AG20443 (cell line): ENCODE measurements at regions not wholly inside any gene's neighbourhood (a gene's known extent, or its start where the extent isn't known, plus 50 kb on each side); places are given as distances from the start of the nearest gene placed in this dataset.
"Not testable (repeated sequence)": the region's sequence is repeated elsewhere in the genome, so short reads cannot be mapped to it uniquely, and the experiment has no call there.

Experiments
- DNase-seq: peaks from one replicate; pipeline ENCODE4 v3.0.0; 2012; ENCODE audit warnings: low spot score, mixed read lengths

DNA sequence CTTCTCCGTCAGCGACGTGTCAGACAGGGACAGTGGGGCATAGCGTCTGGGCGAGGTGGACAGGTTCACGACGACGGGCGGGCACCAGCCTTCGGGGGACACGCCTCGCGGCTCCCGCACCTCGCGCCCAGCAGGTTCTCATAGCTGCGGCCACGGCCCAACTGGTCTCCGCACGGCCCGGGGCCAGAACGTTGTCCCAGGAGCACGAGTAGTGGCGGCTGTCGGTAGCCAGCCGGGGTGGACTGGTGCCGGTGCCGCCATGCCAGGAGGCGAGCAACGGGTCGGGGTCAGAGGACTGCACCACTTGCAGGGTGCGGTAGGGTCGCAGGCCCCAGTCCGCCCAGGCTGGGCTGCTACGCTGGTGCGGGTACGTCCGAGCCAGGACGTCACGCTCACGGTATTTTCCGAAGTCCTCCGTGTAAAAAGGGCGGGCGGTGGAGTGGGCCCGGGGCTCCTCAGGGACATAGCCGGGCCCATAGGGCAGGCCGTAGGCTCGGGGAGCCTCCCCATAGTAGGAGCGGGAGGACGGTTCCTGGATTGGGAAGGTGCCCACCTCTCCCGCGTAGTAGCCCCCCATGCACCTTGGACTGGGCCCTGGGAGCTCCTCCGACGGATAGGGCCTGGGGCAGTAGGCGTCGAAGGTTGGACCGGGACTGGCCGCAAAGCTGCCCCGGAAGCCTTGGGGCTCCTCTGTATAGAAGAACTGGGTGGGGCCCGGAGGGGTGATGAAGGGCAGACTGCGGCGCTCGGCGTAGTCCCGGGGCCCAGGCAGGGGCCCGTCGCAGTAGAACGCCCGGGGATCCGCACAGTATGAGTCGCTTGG, 301.2 kb downstream of the CCDC74A start:
- DNase-seq = peak; percentile 1

DNA sequence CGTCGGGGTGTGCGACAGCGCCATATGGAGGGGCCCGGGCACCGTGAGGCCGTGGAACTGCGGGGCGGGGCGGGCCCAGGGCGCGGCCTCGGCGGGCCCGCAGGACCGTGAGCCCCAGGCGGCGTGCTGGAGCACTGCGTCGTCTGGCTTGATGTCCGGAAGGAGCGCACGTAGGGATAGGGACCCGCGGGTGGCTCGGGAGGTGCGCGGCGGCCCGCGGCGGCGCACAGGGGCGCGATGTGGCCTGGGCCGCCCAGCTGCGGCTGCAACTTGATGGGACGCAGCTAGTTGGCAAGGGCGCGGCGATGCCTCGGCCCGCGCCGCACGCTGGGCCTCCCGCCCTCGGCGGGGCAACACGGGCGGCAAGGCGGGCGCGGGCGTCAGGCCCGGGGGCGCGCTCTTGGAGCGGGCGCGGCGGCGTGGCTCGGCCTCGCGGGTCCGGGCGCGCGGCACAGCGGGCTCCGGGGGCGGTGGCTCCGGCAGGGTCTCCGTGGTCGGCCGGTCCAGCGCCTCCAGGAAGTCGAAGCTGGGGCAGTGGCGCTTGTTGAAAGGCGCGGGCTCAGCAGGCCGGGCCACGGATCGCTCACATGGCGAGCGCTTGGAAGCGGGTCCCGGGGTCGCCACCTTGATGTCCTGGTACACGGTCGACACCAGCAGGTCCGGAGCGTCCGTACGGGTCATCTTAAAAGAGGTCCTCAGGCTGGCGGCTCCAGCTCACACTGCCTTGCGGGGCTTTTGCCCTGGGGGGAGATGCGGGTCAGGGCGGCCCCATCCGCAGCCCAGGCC, 302.0 kb downstream of the CCDC74A start:
- peak; percentile 4 for DNase-seq

DNA sequence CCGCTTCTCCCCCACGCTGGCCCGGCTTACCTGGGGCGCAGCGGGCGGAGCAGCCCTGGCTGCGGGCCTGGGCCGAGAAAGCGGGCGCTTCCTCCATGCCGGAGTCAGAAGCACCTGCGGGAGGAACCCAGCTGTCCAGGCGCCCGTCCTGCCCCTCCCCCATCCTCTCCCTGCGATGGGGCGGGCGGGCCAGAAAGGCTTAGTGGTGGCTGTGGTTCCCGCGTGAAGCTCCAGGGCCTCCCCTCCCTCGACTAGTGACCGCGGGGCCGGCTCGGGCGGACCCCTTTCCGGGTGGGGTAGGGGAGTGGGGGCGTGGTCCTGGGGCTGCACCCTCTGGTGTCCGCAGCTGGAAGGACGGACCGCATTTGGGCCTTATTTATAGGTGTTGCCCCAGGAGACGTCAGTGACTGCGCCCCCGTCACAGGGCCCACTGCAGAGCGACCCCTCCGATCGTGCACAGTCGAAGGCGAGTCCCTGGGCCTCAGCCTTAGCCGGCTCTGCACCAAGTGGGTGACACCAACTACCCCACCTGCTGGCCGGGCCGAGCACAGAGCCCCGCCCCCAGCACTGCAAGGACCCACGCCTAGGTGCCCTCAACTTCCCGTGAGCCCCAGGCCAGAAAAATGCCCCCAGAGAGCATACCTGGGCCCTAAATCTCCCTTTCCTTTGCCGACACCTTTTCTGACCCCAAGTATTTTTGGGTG, 302.7 kb downstream of the CCDC74A start:
- peak; percentile 3 for DNase-seq

DNA sequence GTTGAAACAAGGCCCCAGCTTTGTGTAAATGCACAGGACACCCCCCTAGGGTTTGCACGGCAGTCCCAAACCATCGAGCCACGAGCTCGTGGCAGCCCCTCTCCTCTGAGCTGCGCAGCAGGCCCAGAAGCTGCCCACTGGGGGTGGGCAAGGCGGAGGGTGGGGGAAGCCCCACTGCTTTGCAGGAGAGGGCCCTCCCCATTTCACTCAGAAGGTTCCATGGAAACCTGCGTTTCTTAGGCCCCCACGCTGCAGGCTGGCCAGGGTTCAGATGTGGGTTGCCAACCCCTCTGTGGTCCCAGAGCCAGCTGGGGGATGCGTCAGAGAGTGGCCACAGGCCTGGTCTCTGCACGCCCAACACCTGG, 303.2 kb downstream of the CCDC74A start:
- DNase-seq = peak; percentile 0

DNA sequence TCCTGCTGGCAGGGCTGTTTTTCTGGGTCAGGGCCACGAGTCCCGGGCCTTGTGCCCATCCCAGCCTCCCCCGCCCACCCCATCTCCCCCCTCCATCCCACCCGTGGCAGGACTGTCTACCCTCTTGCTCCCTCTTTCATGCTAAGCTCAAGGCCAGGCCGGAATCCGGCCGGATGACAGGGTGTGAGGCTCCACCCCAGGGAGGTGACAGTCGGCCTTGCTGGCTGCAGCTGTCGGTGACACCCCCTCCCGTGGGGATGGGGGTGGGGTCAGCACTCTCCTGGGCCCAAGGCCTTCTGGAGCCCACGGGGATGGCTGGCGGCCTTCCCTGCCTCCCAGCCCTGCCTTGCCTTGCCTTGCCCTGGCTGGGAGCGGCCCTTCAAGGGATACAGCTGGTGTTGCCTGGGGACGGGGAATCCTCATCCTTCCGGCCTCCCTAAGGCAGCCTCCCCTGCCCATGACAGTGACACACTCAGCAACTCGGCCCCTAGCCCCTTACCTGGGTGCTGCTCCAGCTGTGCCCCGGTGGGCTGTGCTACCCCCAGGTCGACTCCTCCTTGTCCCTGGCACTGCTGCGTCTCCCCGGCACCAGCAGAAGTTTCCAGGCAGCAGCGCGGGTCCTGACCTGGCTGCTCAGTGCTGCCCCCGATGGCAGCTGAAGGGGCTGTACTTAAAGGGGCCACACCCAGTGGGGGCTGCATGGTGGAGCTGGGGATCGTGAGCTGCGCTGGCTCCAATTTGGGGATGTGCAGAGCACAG, 303.9 kb downstream of the CCDC74A start:
- DNase-seq = peak; percentile 10

DNA sequence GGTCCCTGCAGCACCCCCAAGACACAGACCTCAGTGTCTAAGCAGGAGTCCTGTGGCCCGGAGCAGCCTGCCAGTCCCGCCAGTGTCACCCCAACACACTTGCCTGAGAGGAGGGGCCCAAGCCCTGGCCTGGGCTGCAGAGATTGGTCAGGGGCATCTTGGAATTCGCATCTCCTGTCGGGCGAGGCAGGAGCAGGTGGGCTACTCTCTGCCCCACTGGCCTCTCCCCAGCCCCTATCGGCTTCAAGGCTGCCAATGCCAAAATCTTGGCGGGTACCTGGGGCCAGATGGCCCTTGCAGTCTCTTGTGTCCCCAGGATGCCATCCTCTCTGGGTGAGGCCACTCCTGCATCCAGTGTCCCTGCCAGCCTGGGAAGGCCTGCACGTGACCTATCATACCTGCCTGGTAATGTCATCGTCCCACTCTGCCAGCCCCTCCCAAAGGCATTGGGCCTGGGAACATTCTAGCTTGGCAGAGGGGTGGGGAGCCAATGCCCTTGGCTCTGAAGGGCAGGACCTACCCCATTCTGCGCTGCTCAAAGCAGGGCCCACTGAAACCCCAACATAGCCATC, 304.6 kb downstream of the CCDC74A start:
- DNase-seq = not testable (repeated sequence)

DNA sequence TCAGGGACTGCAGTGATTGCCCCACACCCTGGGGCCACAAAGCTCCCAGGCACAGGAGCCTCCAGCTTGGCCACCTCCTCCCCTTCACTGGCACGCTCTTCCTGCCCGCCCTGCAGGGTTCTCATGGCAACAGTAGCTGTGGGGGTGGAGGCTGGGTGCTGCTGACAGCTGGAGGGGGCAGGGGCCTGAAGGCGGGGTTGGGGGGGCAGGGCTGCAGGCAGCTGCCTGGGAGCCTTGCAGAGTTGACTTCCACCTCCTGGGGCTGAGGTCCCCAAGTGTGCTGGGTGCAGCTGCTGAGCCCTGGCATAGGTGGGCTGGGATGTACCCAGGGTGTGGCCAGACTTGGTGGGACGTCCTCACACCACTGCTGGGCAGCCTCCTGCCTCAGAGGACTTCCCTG, 305.2 kb downstream of the CCDC74A start:
- not testable (repeated sequence) for DNase-seq

DNA sequence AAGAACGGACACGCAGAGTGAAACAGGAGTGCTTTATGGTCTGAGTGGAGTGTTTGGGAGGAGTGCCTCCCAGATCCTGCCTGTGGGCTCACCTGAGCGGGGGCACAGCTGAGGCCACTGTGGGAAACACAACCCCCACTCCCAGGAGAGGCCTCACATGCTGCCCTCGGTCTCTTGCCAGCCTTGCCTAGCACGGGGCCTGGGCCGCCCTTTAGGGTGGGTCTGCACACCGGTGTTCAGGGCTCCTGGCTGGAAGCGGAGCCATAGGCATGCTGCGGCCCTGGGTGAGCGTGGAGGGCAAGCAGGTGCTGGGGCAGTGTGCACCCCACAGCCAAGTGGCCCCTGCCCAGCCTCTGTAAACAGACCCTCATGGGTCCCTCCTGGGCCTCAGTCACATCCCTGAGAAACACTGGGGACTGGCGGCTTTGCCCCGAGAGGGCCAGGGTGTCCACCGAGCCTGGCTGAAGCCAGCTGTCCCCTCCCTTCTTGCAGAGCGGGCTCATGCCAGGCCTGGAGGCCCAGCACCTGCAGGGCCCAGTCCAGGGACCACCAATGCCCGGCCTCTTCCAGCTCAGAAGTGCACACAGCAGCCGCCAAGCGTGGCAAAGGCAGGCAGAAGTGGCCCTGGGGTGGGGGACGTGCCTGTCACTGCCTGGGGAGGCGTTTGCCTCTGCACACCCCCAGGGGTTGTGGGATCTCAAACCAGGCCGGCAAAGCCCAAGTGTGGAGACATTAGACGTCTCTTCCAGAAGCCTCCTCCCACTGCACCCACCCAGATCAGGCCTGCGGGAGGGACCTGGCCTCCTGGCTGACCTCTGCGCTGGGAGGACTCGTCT, 305.9 kb downstream of the CCDC74A start:
- not testable (repeated sequence) for DNase-seq

DNA sequence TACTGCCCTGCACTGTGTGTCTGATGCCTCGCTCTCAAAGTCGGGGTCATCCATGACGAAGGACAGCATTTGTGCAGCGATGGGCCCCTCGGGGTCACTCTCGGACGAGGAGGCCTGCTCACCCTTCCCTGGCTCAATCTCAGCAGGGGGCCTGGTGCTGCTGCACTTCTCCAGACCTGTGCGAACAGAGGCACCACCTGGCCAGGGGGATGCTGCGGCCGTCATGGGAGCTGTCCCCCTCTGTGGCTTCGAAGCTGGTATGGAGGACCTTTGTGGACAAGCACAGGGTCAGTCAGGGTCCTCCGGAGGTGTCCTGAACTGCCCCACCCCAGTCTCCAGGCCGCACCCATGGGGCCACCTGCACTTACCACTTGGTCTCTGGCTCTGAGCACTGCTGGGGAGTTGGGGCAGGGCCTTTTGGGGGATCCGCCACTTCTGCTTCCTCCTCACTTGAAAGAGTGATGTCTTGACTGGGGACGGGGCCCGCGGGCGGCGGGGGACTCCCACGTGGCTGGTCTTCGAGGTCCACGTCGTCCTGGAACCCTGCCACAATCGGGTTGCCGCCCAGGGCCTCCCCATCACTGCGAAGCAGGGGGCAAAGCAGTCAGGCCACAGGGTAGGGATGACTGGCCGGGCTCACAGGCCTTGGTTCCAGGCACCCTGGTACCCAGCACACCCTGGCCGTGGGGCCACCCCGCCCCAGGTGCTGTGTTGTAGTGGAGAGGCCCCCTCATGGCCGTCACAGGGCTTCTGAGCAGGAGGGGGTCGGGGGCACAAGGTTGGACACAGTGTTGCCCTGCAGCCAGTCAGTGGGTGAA, 306.7 kb downstream of the CCDC74A start:
- not testable (repeated sequence) for DNase-seq

DNA sequence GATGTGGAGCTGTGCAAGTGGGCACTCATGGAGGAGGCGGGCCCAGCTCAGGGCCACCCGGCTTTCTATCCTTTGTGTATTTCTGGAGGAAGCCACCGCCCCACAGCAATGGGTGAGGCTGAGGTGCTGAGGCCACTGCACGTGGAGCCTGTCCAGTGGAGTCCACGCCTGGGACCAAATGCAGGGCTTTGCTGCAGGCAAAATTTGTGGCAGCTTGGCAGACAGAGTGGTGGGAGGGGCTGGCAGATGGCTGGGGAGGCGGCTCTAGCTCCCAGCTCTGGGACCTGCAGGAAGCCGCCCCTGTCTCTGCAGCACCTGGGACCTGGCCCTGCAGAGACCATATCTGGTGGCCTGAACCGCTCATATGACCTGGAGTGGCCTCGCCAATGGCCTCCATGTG, 307.3 kb downstream of the CCDC74A start:
- peak; percentile 0 for DNase-seq

DNA sequence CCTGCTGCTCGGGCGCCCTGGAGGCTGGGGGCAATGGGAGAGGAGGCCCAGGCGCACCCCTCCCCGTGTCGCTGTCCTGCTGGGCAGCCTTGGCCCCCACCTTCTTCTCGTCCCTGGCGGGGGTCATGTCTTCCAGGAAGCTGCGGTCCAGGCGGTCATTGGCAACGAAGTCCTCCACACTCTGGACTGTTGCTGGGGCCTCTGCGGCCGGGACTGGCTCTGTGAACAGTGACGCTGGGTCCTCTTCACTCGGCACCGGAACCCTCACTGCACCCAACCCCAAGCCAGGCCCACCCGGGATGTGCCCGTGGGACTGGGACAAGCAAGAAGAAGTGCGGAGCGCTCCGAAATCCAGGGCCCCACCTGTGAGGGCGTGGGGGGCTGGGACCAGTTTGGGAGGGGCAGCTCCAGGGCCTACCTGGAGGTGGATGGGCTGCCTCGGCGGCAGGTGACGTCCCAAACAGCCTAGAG, 308.0 kb downstream of the CCDC74A start:
- DNase-seq = peak; percentile 1

DNA sequence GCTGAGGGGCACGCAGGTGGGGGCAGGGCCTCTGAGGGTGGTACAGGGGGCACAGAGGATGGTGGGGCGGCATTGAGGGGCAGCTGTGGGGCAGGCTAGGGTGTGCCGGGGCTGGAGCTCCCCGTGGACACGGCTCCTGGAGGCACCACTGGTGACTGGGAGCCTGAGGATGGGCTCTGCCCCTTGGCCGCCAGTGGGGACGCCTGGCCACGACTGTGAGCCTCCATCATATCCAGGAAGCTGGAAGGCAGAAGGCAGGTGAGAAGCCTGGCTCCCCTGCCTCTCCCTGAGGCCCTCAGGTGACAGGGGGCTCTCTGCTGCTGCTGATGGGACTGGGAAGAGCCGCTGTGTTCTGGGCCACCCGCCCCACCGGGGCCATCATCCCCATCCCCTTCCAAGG, 308.4 kb downstream of the CCDC74A start:
- peak; percentile 2 for DNase-seq

DNA sequence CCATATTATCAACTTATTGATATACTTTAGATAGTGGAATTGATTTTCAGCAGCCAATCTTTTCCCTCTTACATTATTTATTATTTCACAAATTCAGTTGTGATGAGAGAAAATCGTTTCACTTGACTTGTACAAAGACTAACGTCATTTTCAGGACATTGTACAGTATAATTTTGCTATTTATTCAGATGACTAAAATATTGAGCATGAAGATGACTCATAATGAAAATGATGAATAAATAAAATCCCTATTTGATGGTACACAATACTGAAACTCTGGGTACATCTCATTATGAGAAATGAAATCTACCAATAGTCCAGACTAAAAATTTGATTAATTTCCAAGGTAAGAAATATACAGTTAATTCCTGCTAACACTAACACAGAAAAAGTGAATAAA, 316.4 kb downstream of the CCDC74A start:
- DNase-seq = not testable (repeated sequence)

DNA sequence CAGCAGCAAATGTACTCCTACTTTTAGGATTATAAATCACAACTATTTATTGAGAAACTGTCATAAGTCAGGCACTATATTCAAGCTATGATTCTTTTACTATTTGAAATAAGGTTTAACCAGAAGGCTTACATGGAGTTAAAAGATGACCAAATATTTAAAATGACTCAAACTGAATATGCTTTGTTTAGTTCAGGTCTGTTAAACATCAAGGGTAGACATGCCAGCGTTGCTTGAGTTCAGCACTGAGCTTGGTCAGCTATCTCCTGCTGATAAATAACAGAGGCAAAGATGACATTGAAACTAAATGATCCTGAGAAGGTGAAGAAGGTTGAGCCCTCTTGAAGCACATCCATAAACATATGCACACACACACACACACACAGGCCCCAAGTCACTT, 305.6 kb downstream of the ANKRD30BL start:
- not testable (repeated sequence) for DNase-seq

DNA sequence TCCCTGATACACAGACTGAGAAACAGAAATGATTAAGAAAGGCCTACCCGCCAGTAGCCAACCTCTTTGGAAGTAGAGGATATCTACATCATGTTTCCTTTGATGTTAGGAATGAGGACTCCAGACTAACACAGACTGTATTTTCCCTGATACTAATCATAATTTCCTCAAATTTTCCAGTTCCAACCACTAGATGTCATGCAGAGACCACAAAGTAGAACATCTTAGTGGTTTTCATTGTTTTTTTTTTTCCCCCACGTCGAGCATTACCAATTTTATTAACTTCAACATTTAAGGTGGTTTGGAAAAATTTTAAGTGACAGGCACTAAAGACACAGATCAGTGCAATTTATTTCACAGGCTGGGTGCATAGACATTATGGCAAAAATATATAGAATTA, 303.6 kb downstream of the ANKRD30BL start:
- DNase-seq = not testable (repeated sequence)
